Ishikawa (cell line): ENCODE measurements at regions not wholly inside any gene's neighbourhood (a gene's known extent, or its start where the extent isn't known, plus 50 kb on each side); places are given as distances from the start of the nearest gene placed in this dataset.

Experiments used
- CEBPB ChIP-seq: IDR thresholded peaks from 2 replicates; pipeline ENCODE4 v1.6.1; 2012
- CREB1 ChIP-seq: IDR thresholded peaks from 2 replicates; pipeline ENCODE4 v1.6.1; 2012; ENCODE audit warnings: low read depth
- EP300 ChIP-seq: IDR thresholded peaks from 2 replicates; pipeline ENCODE4 v1.6.1; 2012; ENCODE audit warnings: borderline replicate concordance
- MAX ChIP-seq: IDR thresholded peaks from 2 replicates; pipeline ENCODE4 v1.6.1; 2012
- NFIC ChIP-seq: IDR thresholded peaks from 2 replicates; pipeline ENCODE4 v1.6.1; 2012
- RAD21 ChIP-seq: IDR thresholded peaks from 2 replicates; pipeline ENCODE4 v1.6.1; 2012; ENCODE audit warnings: low read depth
- REST ChIP-seq: IDR thresholded peaks from 2 replicates; pipeline ENCODE4 v1.6.1; 2012; ENCODE audit warnings: low read depth, mild to moderate bottlenecking
- YY1 ChIP-seq: IDR thresholded peaks from 2 replicates; pipeline ENCODE4 v1.6.1; 2012; ENCODE audit warnings: low read depth

- TF ChIP-seq CREB1 = no peak
- no peak for TF ChIP-seq RAD21
- TF ChIP-seq EP300 = no peak
- no peak for TF ChIP-seq REST
- no peak for TF ChIP-seq NFIC
- TF ChIP-seq YY1 = no peak
- no peak for TF ChIP-seq MAX
- TF ChIP-seq CEBPB = no peak
Observed at GRCh38 chr5:117504305-117504704, 929.7 kb upstream of the SEMA6A start.
